Uterus (tissue), 3 donors: ENCODE measurements at regions not wholly inside any gene's neighbourhood (a gene's known extent, or its start where the extent isn't known, plus 50 kb on each side); places are given as distances from the start of the nearest gene placed in this dataset.

Experiments used
- DNase-seq, 2 donors: peaks; one replicate each; pipeline ENCODE4 v3.0.0-alpha.2; 2019 to 2020
- H3K27ac ChIP-seq, 2 donors: fragments of 200-600 bp; sonication (generic); 1 replicate in 1 of 2; 2 replicates in 1 of 2; pipeline ENCODE4 v1.5.1; 2016 to 2018
- H3K27me3 ChIP-seq, 2 donors: fragments of 200-600 bp; sonication (generic); one replicate each; pipeline ENCODE4 v1.5.1; 2018 to 2019; ENCODE audit warnings: control low read depth in 1 of 2
- H3K36me3 ChIP-seq, 2 donors: fragments of 200-600 bp; sonication (generic); one replicate each; pipeline ENCODE4 v1.5.1; 2019; ENCODE audit warnings: control low read depth in 1 of 2
- H3K4me1 ChIP-seq, 2 donors: fragments of 200-600 bp; sonication (generic); one replicate each; pipeline ENCODE4 v1.5.1; 2018 to 2019; ENCODE audit warnings: control low read depth in 1 of 2
- H3K4me3 ChIP-seq, 2 donors: fragments of 200-600 bp; sonication (generic); 1 replicate in 1 of 2; 2 replicates in 1 of 2; pipeline ENCODE4 v1.5.1; 2018 to 2019; ENCODE audit warnings: mild to moderate bottlenecking in 1 of 2
- H3K9me3 ChIP-seq, 2 donors: fragments of 200-600 bp; sonication (generic); one replicate each; pipeline ENCODE4 v1.5.1; 2019; ENCODE audit warnings: control low read depth in 1 of 2
- CTCF ChIP-seq, 4 experiments: fragments of 200-600 bp in 2 of 4; fragments of 450-650 bp in 2 of 4; sonication (generic) in 2 of 4; IDR thresholded peaks; one replicate each; pipeline ENCODE4 v1.5.1; 2016 to 2019; ENCODE audit warnings: antibody characterized with exemption in 4 of 4, mild to moderate bottlenecking in 2 of 4, moderate library complexity in 1 of 4
- POLR2A ChIP-seq, 2 donors: fragments of 450-650 bp; IDR thresholded peaks; one replicate each; pipeline ENCODE4 v1.6.1; 2016; ENCODE audit warnings: antibody characterized with exemption in 2 of 2, mild to moderate bottlenecking in 1 of 2, moderate library complexity in 1 of 2
- intact Hi-C: fragments of 100-400 bp; cut with DNase I; formaldehyde crosslinking; loops from one replicate; pipeline ENCODE4 v1.15.1; 2023; ENCODE audit warnings: low total_unique reads
- donor health status: DM: yes; HTN: yes; CAD: no.

GRCh38 chr4:159410076-159410777 is 307.3 kb downstream of the RAPGEF2 start:
- intact Hi-C loops = no loop called here
- TF ChIP-seq POLR2A (IDR thresholded peaks at IDR 0.05) (no peak), CTCF (IDR thresholded peaks at IDR 0.05) (no peak)
- no peaks in the 10 kb centered on the region for H3K4me1 ChIP-seq
- H3K27me3 ChIP-seq = no peaks in the 10 kb centered on the region
- H3K36me3 ChIP-seq = no peaks in the 10 kb centered on the region
- H3K9me3 ChIP-seq = no peaks in the 10 kb centered on the region
- no peak for DNase-seq
- no peak overlapping the region for H3K27ac ChIP-seq
- H3K4me3 ChIP-seq = no peak overlapping the region

- H3K36me3 ChIP-seq = no peaks in the 10 kb centered on the region
- no peaks in the 10 kb centered on the region for H3K27me3 ChIP-seq
- H3K27ac ChIP-seq = no peak overlapping the region
- intact Hi-C loops = no loop called here
- no peak for TF ChIP-seq POLR2A (IDR thresholded peaks at IDR 0.05)
- no peak for TF ChIP-seq CTCF (IDR thresholded peaks at IDR 0.05)
- H3K9me3 ChIP-seq = no peaks in the 10 kb centered on the region
- no peak overlapping the region for H3K4me3 ChIP-seq
- H3K4me1 ChIP-seq = no peaks in the 10 kb centered on the region
- no peak for DNase-seq
Measured at GRCh38 chr4:159410891-159411290, 308.0 kb downstream of the RAPGEF2 start.

GRCh38 chr4:159413306-159413943 is 310.5 kb downstream of the RAPGEF2 start:
- intact Hi-C loops = no loop called here
- no peak overlapping the region for H3K27ac ChIP-seq
- no peaks in the 10 kb centered on the region for H3K27me3 ChIP-seq
- DNase-seq = no peak
- no peak for TF ChIP-seq POLR2A (IDR thresholded peaks at IDR 0.05)
- no peak for TF ChIP-seq CTCF (IDR thresholded peaks at IDR 0.05)
- H3K9me3 ChIP-seq = no peaks in the 10 kb centered on the region
- H3K4me3 ChIP-seq = no peak overlapping the region
- no peaks in the 10 kb centered on the region for H3K36me3 ChIP-seq
- H3K4me1 ChIP-seq = no peaks in the 10 kb centered on the region

GRCh38 chr4:159414305-159414704 is 311.4 kb downstream of the RAPGEF2 start:
- no peaks in the 10 kb centered on the region for H3K27me3 ChIP-seq
- H3K4me3 ChIP-seq = no peak overlapping the region
- intact Hi-C loops = no loop called here
- H3K27ac ChIP-seq = no peak overlapping the region
- TF ChIP-seq CTCF (IDR thresholded peaks at IDR 0.05) = no peak
- no peak for TF ChIP-seq POLR2A (IDR thresholded peaks at IDR 0.05)
- no peaks in the 10 kb centered on the region for H3K9me3 ChIP-seq
- H3K4me1 ChIP-seq = no peaks in the 10 kb centered on the region
- no peaks in the 10 kb centered on the region for H3K36me3 ChIP-seq
- DNase-seq = no peak

GRCh38 chr4:159416073-159416472 is 313.2 kb downstream of the RAPGEF2 start:
- no peaks in the 10 kb centered on the region for H3K9me3 ChIP-seq
- H3K4me1 ChIP-seq = no peaks in the 10 kb centered on the region
- intact Hi-C loops = no loop called here
- no peaks in the 10 kb centered on the region for H3K27me3 ChIP-seq
- no peak for DNase-seq
- TF ChIP-seq CTCF (IDR thresholded peaks at IDR 0.05) (no peak), POLR2A (IDR thresholded peaks at IDR 0.05) (no peak)
- no peak overlapping the region for H3K27ac ChIP-seq
- H3K36me3 ChIP-seq = no peaks in the 10 kb centered on the region
- no peak overlapping the region for H3K4me3 ChIP-seq
